ENCODE measurements at regions not wholly inside any gene's neighbourhood (a gene's known extent, or its start where the extent isn't known, plus 50 kb on each side); places are given as distances from the start of the nearest gene placed in this dataset.

- TF ChIP-seq CTCF (IDR thresholded peaks at IDR 0.05), result no peak
- TF ChIP-seq POLR2A (IDR thresholded peaks at IDR 0.05), result no peak
- TF ChIP-seq EP300 (IDR thresholded peaks at IDR 0.05), result no peak
- TF ChIP-seq POLR2AphosphoS5 (IDR thresholded peaks at IDR 0.05), result no peak
These were observed 878.8 kb upstream of the GBE1 start for GRCh38 chr3:82640254-82640653.

Measured in upper lobe of left lung (tissue), 4 donors.